ENCODE measurements at regions not wholly inside any gene's neighbourhood (a gene's known extent, or its start where the extent isn't known, plus 50 kb on each side); places are given as distances from the start of the nearest gene placed in this dataset.

DNA sequence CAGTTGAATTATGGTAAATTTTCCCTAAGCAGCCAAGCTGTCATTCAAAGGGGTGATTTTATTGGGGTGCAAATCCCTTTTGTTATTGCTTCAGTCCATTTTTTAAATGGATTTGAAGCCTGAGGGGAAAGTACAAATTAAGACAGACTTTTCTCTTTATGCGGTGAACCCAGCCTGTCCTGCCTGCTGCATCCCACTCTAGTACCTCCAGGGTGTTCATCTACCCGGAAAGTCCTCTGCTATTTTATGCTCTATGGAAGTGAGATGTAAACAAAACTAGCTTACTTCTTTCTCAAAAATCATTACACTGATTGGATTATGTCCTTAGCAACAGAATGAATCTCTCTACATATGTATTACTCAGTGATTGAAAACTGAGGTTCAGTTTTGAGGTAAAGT lies 1088.9 kb upstream of the CITED2 start:
- Histone ChIP-seq H3F3A (ENCODE audit: low read depth) (no peaks in the 10 kb centered on the region), H3K36me3 (no peaks in the 10 kb centered on the region)

GRCh38 chr6:140462453-140463311 lies 1088.2 kb upstream of the CITED2 start:
- H3K9ac ChIP-seq = no peak overlapping the region
- Mint-ChIP-seq H3K4me3 (no peak overlapping the region), H3K9me3 (peaks cover 17% of the 10 kb centered on the region), H3K27ac (no peak overlapping the region), H3K4me1 (peaks cover 10% of the 10 kb centered on the region), H3K36me3 (no peaks in the 10 kb centered on the region), H3K27me3 (ENCODE audit: insufficient read depth, low read depth) (peaks cover 4% of the 10 kb centered on the region)
- no peaks in the 10 kb centered on the region for H3F3A ChIP-seq (ENCODE audit: low read depth)
- H3K4me3 ChIP-seq = no peak overlapping the region
- no peaks in the 10 kb centered on the region for H3K36me3 ChIP-seq
- H3K4me2 ChIP-seq = no peak overlapping the region
- DNase-seq (ENCODE audit: low spot score) = no peak
- no peaks in the 10 kb centered on the region for H3K9me3 ChIP-seq (ENCODE audit: low read depth)
- no peak overlapping the region for H3K27ac ChIP-seq
- no peak overlapping the region for H2AFZ ChIP-seq (replicated peaks)
- no peaks in the 10 kb centered on the region for H3K79me2 ChIP-seq (ENCODE audit: low read depth)
- TF ChIP-seq, protein P1, sequence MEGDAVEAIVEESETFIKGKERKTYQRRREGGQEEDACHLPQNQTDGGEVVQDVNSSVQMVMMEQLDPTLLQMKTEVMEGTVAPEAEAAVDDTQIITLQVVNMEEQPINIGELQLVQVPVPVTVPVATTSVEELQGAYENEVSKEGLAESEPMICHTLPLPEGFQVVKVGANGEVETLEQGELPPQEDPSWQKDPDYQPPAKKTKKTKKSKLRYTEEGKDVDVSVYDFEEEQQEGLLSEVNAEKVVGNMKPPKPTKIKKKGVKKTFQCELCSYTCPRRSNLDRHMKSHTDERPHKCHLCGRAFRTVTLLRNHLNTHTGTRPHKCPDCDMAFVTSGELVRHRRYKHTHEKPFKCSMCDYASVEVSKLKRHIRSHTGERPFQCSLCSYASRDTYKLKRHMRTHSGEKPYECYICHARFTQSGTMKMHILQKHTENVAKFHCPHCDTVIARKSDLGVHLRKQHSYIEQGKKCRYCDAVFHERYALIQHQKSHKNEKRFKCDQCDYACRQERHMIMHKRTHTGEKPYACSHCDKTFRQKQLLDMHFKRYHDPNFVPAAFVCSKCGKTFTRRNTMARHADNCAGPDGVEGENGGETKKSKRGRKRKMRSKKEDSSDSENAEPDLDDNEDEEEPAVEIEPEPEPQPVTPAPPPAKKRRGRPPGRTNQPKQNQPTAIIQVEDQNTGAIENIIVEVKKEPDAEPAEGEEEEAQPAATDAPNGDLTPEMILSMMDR (IDR thresholded peaks at IDR 0.05) = no peak
- no peak for TF ChIP-seq EZH2 (IDR thresholded peaks at IDR 0.05)
- TF ChIP-seq EZH2phosphoT487 (IDR thresholded peaks at IDR 0.05) = no peak
- H3K4me1 ChIP-seq = peaks cover 3% of the 10 kb centered on the region
- no peaks in the 10 kb centered on the region for H3K27me3 ChIP-seq
- H4K20me1 ChIP-seq (ENCODE audit: low read depth) = no peaks in the 10 kb centered on the region

More for the DNA sequence above, 1088.9 kb upstream of the CITED2 start:
- no peak overlapping the region for H3K4me3 ChIP-seq
- Mint-ChIP-seq H3K27ac (no peak overlapping the region), H3K4me1 (peaks cover 10% of the 10 kb centered on the region), H3K27me3 (ENCODE audit: insufficient read depth, low read depth) (peaks cover 4% of the 10 kb centered on the region), H3K4me3 (no peak overlapping the region), H3K9me3 (peaks cover 17% of the 10 kb centered on the region), H3K36me3 (no peaks in the 10 kb centered on the region)
- H3K79me2 ChIP-seq (ENCODE audit: low read depth) = no peaks in the 10 kb centered on the region
- no peaks in the 10 kb centered on the region for H4K20me1 ChIP-seq (ENCODE audit: low read depth)
- DNase-seq (ENCODE audit: low spot score) = no peak
- H3K27me3 ChIP-seq = no peaks in the 10 kb centered on the region
- TF ChIP-seq, protein P1 (IDR thresholded peaks at IDR 0.05) = no peak
- TF ChIP-seq EZH2phosphoT487 (IDR thresholded peaks at IDR 0.05) (no peak), EZH2 (IDR thresholded peaks at IDR 0.05) (no peak)
- no peak overlapping the region for H3K4me2 ChIP-seq
- no peak overlapping the region for H2AFZ ChIP-seq (replicated peaks)
- no peak overlapping the region for H3K9ac ChIP-seq
- no peaks in the 10 kb centered on the region for H3K9me3 ChIP-seq (ENCODE audit: low read depth)
- H3K4me1 ChIP-seq = no peaks in the 10 kb centered on the region
- no peak overlapping the region for H3K27ac ChIP-seq

GRCh38 chr6:140462076-140462452 lies 1087.6 kb upstream of the CITED2 start:
- H3K27me3 Mint-ChIP-seq (ENCODE audit: insufficient read depth, low read depth) = peaks cover 4% of the 10 kb centered on the region

More at GRCh38 chr6:140462076-140462452, 1087.6 kb upstream of the CITED2 start:
- no peaks in the 10 kb centered on the region for H3K79me2 ChIP-seq (ENCODE audit: low read depth)
- H3K4me2 ChIP-seq = no peak overlapping the region
- no peak for DNase-seq (ENCODE audit: low spot score)
- no peak overlapping the region for H3K27ac ChIP-seq
- H2AFZ ChIP-seq (replicated peaks) = no peak overlapping the region
- no peaks in the 10 kb centered on the region for H3K9me3 ChIP-seq (ENCODE audit: low read depth)
- no peak overlapping the region for H3K4me3 ChIP-seq
- H3K36me3 Mint-ChIP-seq = no peaks in the 10 kb centered on the region
- H3K9ac ChIP-seq = no peak overlapping the region
- peaks cover 3% of the 10 kb centered on the region for H3K4me1 ChIP-seq
- H3K27me3 ChIP-seq = no peaks in the 10 kb centered on the region
- H4K20me1 ChIP-seq (ENCODE audit: low read depth) = no peaks in the 10 kb centered on the region
- peaks cover 12% of the 10 kb centered on the region for H3K9me3 Mint-ChIP-seq
- peaks cover 10% of the 10 kb centered on the region for H3K4me1 Mint-ChIP-seq
- TF ChIP-seq EZH2phosphoT487 (IDR thresholded peaks at IDR 0.05) (no peak), EZH2 (IDR thresholded peaks at IDR 0.05) (no peak)
- TF ChIP-seq, protein P1 (IDR thresholded peaks at IDR 0.05) = no peak
- H3K36me3 ChIP-seq = no peaks in the 10 kb centered on the region
- no peak overlapping the region for H3K4me3 Mint-ChIP-seq
- no peak overlapping the region for H3K27ac Mint-ChIP-seq
- H3F3A ChIP-seq (ENCODE audit: low read depth) = no peaks in the 10 kb centered on the region
